ENCODE measurements at regions not wholly inside any gene's neighbourhood (a gene's known extent, or its start where the extent isn't known, plus 50 kb on each side); places are given as distances from the start of the nearest gene placed in this dataset.
"Not testable (repeated sequence)": the region's sequence is repeated elsewhere in the genome, so short reads cannot be mapped to it uniquely, and the experiment has no call there.

- TF ChIP-seq POLR2A (IDR thresholded peaks at IDR 0.05; ENCODE audit: low read depth, low read length); GATA2 (IDR thresholded peaks at IDR 0.05; ENCODE audit: insufficient read depth, insufficient read length, low read depth, low read length); CTCF (IDR thresholded peaks at IDR 0.05; ENCODE audit: extremely low read depth in 1 of 2, insufficient read depth in 1 of 2, low read depth in 1 of 2, low read length in 2 of 2); MYC (IDR thresholded peaks at IDR 0.05; ENCODE audit: low read depth, low read length); EZH2 (IDR thresholded peaks at IDR 0.05; ENCODE audit: borderline replicate concordance, low read depth, low read length, severe bottlenecking); JUN (IDR thresholded peaks at IDR 0.05; ENCODE audit: borderline replicate concordance, insufficient read depth, insufficient read length, low read depth): not testable (repeated sequence)
- TF ChIP-seq, protein P1, sequence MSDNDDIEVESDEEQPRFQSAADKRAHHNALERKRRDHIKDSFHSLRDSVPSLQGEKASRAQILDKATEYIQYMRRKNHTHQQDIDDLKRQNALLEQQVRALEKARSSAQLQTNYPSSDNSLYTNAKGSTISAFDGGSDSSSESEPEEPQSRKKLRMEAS (IDR thresholded peaks at IDR 0.05; ENCODE audit: insufficient read depth, insufficient read length) = not testable (repeated sequence)
Measured at GRCh38 chr16:88224131-88224898, 158.4 kb upstream of the ZNF469 start.
